HL-60/S4 treated with retinoic acid at 250 ng/mL for 4 days and 3 days (cell line): ENCODE measurements at regions not wholly inside any gene's neighbourhood (a gene's known extent, or its start where the extent isn't known, plus 50 kb on each side); places are given as distances from the start of the nearest gene placed in this dataset.
"Not testable (repeated sequence)": the region's sequence is repeated elsewhere in the genome, so short reads cannot be mapped to it uniquely, and the experiment has no call there.

Experiments
- in situ Hi-C: fragments of 300-500 bp; cut with MboI; formaldehyde crosslinking; loops from 2 replicates; pipeline ENCODE4 v1.7.0; 2022; ENCODE audit warnings: low sequenced_read_pairs

DNA sequence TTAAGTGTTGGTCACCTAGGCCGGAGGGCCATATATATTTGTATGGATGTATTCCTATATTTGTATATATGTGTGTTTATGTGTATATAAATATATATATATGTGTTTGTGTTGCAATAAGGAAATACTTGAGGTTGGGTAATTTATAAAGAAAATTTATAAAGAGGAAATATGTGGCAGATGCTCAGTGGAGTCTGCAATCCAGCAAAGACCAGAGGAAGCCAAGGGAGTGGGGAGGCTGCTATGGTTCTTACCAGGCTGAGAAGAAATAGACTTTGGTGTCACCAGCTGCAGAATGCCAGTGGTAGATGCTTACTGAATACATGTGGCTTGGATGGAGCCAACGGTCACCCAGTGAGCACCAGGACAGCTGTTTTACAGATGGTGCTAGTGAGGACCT lies 97.4 kb upstream of the ELOVL5 start:
- in situ Hi-C loops, result no loop called here

DNA sequence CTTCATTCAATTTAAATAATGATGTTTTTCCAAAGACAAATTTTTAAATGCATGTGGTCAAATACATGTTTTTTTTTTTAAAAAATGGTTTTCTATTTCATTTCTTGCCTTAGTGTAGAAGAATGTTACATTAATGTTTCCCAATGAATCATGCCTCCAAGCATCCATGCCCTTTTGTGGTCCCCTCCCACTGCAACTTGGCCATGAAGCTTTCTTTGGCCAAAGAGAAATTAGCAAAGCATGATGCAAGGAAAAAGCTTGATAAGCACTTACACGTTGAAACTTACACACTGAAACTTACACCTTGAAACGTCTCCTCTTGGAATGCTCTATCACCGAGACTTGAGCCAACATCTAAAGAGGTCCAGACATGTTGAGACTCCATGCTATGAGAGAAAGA lies 93.0 kb upstream of the ELOVL5 start:
- in situ Hi-C loops, result no loop called here

DNA sequence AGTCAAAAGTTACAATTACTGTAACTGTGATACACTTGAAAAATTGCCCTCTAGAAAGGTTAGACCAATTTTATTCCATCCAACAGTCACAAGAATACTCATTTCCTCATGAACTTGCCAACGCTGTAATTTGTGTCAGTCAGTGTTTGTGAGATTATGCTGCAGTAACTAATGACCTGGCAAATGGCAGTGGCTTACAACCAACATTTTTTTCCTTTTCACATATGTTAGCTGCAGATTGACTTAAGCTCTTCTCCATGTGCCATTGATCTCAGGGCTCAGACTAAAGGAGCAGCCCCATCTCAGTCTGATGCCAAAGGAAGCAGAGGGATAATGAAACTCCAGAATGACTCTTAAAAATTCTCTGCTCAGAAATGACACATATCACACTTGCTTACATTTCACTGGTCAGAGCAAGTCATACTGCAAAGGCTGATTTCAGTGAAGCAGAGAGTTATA lies 92.3 kb upstream of the ELOVL5 start:
- in situ Hi-C loops, result no loop called here

DNA sequence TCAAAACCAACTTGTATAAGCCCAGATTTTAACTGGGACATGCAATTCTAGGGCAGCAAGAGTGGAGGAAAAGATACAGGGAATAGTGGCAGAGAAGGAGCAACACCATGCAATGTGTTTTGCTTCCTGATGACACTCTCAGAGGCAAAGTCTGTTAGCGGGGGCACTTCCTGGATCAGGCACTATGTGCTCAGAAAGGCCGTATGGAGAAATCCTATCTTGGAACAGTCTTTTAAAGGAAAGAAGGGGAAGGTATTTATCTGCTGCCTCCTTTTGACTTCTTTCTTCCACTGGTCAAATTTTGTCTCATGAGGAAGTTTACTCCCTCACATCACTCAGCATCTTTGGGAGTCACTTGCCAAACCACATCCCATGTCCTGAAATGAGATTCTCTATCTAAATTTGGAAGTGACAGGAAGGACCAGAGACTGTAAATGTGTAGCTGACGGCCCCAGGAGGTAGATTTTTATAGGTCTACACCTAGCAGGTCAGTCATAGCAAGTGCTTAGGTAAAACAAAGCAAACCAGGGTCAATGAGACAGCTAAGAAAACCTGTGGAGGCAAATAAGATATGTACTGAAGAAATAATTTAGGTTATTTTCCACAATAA lies 91.7 kb upstream of the ELOVL5 start:
- in situ Hi-C loops, result no loop called here

DNA sequence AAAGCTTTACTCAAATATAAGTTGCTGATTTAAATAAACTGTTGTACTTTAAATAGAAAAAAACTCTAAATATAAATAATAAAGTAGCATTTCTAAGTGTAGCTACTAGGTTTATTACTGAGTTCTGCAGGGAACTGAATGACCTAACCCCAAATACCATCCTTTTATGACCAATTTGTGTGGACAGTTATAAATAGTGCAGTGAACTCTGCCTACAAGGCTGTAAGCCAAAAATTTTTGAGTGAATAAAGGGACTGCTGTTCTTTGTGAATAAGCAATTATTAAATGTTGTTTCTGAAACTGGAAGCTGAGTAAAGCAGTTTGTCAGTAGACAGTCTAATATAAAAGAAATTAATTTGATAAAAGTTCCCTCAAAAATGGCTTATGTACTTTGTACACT lies 90.8 kb upstream of the ELOVL5 start:
- in situ Hi-C loops, result loop anchor here (10.0 kb wide), 1 partner anchor 265 kb away; no protein-coding TSS in a partner anchor

DNA sequence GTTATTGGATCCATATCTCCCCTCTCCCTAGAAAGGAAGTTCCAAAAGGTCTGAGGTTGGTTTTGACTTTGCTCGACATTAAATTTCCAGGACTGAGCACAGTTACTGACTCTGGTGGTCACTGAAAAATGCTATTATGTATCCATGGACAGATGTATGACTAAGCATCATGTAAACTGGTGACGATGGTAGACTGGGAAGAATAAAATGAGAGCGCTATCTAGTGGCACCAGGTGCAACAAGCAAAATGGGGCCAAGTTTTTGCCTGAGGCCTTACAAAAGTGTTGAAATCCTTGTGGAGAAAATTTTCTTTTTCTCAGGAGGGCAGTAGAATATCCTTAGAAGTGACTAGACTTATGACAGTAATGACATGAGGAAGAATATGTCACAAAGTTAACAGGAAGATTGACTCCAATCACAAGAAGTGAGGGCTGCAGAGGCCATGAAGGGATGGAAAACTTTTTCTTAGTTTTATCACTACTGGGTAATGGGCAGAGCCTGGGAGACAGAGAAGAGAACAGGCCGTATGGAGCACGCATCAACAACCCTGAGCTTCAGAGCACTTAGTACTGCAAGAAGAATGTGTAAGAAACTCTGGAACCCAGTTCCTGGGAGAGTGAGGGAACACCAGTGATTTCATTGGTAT lies 88.9 kb upstream of the ELOVL5 start:
- in situ Hi-C loops, result loop anchor here (10.0 kb wide), 1 partner anchor 263 kb away; no protein-coding TSS in a partner anchor

DNA sequence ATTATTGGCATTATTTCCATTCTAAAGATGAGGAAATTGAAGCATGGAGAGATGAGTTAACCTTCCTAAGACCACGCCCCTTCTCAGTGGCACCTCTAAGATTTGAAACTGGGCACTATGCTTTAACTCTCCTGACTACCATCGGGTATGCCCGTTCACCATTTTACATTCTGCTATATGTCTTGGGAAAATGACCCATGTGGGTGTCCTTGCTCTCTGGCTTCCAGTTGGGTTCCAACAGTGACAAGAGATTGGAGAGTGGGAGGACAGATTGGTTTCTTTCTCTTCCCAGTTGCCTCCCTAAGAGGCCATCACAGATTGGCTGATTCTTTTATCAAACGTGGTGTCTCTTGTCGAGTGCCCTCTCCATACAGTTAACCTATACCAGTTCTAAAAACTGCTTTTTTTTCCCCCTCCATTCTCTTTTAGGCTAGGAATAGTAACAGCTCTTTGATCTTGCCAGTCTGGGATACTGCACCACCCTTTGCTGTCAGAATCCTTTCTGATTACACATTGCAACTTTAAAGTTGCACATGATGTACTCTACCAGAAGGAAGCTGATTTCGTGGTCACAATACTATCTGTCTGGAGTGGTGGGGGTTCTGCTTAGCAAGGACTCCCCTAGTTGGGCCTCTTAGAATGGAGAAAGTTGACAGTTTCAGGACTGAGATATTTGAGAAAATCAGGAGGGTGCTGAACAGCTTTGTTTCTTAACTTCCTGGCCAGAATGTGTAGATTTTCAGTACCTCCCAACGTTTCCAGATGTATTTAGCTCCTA lies 88.0 kb upstream of the ELOVL5 start:
- in situ Hi-C loops, result loop anchor here (10.0 kb wide), 1 partner anchor 262 kb away; no protein-coding TSS in a partner anchor

DNA sequence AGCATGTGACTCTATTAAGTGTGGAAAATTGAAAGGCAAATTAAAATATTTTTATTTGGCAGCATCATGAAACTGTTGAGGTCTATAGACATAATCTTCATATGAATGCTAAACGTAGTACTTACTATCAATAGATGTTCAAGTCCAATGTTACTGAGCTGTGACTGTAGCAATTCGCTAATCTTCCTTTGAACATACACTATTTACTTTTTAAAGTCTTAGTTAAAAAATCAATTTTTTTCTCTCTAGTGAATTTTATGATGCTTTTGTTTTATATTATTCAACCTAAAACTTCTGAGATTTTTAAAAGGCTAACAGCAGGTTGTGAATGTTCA lies 85.2 kb upstream of the ELOVL5 start:
- in situ Hi-C loops, result loop anchor here (10.0 kb wide), 1 partner anchor 259 kb away; no protein-coding TSS in a partner anchor

DNA sequence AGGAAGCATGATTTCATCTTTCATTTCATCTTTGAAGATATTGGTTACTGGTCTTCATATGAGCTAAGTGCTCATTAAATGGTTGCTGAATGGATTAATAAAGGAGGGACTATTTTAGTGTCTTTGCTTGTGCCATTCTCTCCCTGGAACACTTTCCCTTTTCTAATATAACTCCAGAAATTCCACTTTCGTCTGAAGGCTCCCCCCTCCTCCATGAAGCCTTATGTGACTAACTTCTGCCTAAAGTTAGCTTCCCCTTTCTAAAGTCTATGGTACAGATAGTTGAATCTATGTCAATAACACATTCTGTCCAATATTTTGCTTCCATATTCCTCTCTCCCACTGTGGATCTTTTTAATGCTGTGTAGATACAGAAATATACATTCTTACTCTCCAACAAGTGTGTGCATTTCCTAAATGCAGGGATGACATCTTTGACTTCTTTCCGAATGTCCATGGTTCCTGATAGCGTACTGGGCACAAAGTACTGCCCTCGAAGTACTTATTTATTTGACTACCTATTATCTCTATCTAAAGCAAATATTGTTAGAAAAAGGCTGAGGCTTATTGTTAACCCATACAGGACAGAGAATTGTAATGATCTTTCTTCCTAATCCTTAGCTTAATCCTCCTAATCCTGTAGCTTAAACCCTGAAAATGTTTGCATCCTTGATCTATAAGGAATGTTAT lies 84.7 kb upstream of the ELOVL5 start:
- in situ Hi-C loops, result loop anchor here (10.0 kb wide), 1 partner anchor 259 kb away; no protein-coding TSS in a partner anchor

DNA sequence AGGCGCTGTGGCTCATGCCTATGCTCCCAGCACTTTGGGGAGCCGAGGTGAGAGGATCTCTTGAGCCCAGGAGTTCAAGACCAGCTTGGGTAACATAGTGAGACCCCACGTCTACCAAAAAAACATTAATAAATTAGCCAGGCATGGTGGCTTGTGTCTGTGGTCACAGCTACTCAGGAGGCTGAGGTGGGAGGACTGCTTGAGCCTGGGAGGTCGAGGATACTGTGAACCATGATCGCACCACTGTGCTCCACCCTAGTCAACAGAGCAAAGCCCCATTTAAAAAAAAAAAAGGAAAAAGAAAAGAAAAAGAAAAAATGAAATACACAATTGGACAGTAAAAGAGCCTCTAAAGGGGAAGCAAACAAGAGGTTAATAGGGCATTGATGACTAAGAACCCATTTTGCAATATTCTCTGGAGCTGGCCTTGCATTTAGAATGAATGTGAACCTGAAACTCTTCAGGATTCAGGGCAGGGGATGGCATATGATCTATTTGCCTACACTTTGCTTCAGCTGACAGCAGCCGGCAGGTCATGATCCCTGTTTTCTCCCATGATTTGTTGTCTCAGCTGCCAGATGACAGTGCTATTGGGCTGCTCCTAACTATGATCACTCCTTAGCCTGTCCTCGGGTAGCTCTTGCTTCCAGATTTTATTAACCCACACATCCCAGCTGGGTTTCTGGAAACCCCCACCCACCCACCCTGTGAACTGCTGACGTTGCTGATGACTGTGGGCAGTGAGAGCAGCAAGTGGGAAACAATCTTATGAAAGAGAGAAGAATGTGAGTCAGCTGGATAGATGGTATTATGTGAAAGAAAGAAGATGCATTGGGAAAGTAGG lies 83.8 kb upstream of the ELOVL5 start:
- in situ Hi-C loops, result loop anchor here (10.0 kb wide), 1 partner anchor 258 kb away; no protein-coding TSS in a partner anchor

DNA sequence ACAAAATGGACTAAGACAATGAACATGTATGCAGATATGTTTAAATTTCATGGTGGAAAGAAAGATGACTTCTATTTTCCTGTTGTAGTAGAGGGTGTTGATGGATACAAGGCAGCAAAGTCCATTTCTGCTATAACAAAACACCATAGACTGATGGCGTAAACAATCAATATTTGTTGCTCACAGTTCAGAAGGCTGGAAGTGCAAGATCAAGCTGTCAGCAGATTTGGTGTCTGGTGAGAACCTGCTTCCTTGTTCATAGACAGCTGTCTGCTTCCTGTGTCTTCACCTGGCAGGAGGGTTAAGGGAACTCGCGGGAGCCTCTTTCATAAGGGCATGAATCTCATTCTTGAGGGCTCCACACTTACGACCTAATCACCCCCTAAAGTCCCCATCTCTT lies 83.0 kb upstream of the ELOVL5 start:
- in situ Hi-C loops, result loop anchor here (10.0 kb wide), 1 partner anchor 257 kb away; no protein-coding TSS in a partner anchor

DNA sequence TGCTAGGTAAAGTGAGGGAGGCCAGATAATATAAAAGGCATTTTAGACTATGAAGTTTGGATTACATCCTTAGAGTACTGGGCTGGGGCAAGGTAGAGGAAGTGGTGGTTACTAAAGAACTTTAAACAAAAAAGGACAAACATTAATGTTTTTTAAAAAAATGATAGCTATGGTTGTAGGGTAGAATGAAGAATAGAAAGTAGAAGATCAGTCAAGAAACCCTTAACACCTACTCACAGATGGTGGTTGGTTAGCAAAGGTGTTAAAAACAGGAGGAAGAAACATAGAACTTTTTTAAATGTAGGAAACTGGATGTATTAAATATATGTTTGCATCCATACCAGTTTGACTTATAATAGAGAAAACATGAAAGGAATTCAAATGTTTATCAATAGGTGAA lies 80.7 kb upstream of the ELOVL5 start:
- in situ Hi-C loops, result no loop called here

DNA sequence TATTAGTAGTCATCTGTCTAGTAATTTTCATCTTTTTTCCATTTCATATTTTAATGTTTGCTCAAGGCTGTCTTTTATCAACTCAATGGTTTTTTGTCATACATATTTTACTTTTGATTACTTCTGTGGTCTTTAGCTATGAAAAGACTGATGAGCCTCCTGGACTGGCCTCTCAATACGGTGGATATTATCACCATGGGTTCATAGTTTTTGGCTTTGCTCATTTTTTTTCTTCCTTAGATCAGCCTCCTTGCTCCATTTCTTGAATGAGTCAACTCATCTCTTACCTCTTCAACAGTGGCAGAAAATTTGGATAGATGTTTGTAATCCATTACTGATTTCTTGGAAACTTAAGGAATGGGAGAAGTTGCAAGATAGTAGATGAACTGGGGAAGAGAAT lies 80.1 kb upstream of the ELOVL5 start:
- in situ Hi-C loops, result no loop called here

DNA sequence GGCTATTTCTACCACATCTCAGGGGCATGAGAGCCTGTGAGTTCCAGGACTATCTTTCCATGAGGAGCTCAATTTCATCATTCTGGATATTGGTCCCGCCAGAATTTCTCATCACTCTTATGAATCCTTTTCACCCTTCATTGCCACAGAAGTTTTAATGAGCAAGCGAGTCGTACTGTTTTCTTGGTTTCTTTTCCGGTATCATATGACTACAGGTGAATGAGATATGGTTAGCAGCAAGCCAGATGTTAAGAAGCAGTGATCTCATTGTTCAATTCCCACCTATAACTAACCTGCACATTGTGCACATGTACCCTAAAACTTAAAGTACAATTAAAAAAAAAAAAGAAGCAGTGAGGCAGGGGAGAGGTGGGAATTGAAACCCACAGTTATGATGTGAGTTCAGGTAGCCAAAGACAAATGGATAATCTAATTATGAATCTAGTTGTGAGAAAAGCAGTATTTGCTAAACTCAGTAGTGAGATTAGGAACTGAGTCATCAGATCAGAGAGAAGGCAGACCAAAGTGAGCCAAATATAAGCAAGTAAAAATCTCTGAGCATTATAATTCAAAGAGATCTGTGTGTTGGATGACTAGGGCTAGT lies 78.0 kb upstream of the ELOVL5 start:
- in situ Hi-C loops, result no loop called here

DNA sequence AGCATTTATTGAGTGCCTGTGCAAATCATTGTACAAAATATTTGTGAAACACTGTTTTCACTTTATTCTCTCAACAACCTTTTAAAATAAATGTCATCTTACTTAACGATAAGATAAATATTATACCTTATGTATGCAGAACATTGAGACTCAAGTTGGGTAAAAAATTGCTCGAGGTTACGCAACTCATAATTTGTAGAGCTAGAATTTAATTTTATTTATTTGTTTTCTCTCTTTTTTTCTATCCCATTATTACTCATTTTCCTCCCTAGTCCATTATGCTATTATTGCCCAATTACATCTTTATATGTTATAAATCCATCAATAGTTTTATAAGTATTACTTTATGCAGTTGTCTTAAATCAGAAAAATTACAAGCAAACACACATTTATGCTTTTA lies 77.4 kb upstream of the ELOVL5 start:
- in situ Hi-C loops, result no loop called here

DNA sequence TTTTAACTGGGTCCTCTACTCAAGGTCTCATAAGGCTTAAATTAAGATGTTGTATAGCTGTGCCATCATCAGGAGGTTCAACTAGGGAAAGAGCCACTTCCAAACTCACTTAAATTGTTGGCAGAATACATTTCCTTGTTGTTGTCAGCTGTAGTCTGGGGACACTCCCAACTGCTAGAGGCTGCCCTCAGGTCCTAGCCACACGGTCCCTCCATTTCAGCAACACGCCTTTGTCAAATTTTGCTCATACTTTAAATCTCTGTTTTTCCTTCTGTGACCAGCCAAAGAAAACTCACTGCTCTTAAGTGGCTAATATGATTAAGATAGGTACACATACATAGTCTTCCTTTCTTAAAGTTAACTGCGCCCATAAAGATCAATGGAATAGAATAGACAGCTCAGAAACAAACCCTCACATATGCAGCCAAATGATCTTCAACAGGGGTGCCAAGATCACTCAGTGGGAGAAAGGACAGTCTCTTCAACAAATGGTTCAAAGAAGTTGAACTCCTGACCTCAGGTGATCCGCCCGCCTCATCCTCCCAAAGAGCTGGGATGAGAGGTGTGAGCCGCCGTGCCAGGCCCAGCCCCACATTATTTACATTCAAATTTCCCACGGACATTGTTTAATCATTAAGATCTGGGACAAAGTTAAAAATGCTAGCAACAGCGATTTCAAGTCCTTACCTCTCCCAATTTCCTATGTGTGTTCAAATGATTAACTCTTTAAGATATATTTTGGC lies 76.4 kb upstream of the ELOVL5 start:
- in situ Hi-C loops, result no loop called here

DNA sequence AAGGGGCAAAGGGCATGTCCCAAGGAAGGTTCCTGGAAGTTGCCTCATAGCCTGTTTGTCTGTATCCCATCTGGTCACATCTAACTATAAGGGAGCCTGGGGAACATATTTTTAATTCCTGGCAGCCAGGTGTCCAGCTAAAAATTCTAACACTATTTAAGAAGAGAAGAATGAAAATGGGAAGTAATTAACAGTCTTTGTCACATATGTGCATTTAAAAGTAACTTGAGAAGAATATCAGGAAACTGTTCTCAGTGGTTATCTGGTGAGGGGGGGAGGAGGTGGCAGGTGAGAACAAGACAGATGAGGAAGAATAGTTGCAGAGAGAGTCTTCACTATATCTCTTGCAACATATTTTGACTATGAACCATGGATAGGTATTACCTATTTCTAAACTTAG lies 75.5 kb upstream of the ELOVL5 start:
- in situ Hi-C loops, result no loop called here

DNA sequence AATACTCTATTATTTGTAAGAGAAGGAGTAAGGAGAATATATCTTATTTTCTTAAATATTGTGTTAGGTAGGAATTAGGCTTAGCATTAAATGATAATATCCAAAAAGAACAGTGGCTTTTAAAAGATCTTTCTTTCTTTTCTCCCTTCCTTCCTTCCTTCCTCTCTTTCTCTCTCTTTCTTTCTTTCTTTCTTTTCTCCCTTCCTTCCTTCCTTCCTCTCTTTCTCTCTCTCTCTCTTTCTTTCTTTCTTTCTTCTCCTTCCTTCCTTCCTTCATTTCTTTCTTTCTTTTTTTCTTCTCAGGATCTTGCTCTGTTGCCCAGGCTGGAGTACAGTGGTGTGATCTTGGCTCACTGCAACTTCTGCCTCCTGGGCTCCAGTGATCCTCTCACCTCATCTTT lies 74.8 kb upstream of the ELOVL5 start:
- in situ Hi-C loops, result not testable (repeated sequence)

DNA sequence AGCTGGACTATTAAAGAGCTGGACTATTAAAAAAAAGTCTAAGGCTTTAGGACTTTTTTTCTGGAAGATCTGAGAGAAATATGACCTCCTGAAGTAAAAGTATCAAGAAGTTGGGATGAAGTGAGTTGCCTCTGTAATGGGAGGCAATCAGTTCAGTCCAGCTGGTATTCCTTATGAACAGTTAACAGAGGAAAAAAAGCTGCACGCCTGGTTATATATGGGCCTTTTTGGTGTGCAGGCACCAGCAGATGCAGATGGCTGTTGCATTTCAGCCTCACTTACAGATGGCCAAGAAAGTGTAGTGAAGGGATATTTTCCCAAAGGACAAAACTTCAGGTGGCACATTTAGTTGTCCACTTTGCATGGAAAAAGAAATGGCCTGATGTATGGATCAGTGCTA lies 70.3 kb upstream of the ELOVL5 start:
- in situ Hi-C loops, result no loop called here
